ENCODE measurements at regions not wholly inside any gene's neighbourhood (a gene's known extent, or its start where the extent isn't known, plus 50 kb on each side); places are given as distances from the start of the nearest gene placed in this dataset.

DNA sequence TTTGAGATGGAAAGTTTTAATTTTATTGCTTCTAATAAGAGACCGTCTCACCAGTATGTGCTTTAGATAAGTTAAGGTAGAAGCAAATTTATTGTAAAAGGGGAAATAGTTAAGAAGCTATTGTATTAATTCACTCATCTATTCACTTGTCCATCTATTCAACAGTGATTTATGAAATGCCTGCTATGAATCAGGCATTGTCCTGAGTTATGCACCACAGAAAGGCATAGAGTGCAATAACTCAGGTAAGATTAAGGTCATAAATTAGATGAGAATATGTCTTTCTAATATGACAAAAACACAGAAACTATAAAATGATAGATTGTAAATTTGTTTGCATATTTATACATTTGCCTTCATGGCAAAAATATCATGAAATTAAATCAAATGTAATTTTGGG lies 379.3 kb upstream of the PCDH15 start:
- DNase-seq (ENCODE audit: low read depth in 1 of 2, low spot score in 1 of 2) = no peak
- TF ChIP-seq SPI1 (IDR thresholded peaks at IDR 0.05; ENCODE audit: borderline replicate concordance, low read depth) (no peak), POLR2AphosphoS5 (IDR thresholded peaks at IDR 0.05; ENCODE audit: low read depth) (no peak), GABPA (IDR thresholded peaks at IDR 0.05; ENCODE audit: low read depth) (no peak)
- TF ChIP-seq, protein P1, sequence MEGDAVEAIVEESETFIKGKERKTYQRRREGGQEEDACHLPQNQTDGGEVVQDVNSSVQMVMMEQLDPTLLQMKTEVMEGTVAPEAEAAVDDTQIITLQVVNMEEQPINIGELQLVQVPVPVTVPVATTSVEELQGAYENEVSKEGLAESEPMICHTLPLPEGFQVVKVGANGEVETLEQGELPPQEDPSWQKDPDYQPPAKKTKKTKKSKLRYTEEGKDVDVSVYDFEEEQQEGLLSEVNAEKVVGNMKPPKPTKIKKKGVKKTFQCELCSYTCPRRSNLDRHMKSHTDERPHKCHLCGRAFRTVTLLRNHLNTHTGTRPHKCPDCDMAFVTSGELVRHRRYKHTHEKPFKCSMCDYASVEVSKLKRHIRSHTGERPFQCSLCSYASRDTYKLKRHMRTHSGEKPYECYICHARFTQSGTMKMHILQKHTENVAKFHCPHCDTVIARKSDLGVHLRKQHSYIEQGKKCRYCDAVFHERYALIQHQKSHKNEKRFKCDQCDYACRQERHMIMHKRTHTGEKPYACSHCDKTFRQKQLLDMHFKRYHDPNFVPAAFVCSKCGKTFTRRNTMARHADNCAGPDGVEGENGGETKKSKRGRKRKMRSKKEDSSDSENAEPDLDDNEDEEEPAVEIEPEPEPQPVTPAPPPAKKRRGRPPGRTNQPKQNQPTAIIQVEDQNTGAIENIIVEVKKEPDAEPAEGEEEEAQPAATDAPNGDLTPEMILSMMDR (IDR thresholded peaks at IDR 0.05; ENCODE audit: insufficient read depth, low read length) = no peak
- TF ChIP-seq, protein P2, sequence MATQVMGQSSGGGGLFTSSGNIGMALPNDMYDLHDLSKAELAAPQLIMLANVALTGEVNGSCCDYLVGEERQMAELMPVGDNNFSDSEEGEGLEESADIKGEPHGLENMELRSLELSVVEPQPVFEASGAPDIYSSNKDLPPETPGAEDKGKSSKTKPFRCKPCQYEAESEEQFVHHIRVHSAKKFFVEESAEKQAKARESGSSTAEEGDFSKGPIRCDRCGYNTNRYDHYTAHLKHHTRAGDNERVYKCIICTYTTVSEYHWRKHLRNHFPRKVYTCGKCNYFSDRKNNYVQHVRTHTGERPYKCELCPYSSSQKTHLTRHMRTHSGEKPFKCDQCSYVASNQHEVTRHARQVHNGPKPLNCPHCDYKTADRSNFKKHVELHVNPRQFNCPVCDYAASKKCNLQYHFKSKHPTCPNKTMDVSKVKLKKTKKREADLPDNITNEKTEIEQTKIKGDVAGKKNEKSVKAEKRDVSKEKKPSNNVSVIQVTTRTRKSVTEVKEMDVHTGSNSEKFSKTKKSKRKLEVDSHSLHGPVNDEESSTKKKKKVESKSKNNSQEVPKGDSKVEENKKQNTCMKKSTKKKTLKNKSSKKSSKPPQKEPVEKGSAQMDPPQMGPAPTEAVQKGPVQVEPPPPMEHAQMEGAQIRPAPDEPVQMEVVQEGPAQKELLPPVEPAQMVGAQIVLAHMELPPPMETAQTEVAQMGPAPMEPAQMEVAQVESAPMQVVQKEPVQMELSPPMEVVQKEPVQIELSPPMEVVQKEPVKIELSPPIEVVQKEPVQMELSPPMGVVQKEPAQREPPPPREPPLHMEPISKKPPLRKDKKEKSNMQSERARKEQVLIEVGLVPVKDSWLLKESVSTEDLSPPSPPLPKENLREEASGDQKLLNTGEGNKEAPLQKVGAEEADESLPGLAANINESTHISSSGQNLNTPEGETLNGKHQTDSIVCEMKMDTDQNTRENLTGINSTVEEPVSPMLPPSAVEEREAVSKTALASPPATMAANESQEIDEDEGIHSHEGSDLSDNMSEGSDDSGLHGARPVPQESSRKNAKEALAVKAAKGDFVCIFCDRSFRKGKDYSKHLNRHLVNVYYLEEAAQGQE (IDR thresholded peaks at IDR 0.05; ENCODE audit: insufficient replicate concordance, low read depth) = no peak
- H3K27ac ChIP-seq (replicated peaks) = no peak overlapping the region
- H3K4me3 ChIP-seq (replicated peaks; ENCODE audit: insufficient read depth, low read length) = no peak overlapping the region
- H3K27me3 ChIP-seq (ENCODE audit: insufficient read depth, poor library complexity, severe bottlenecking) = no peaks in the 10 kb centered on the region

DNA sequence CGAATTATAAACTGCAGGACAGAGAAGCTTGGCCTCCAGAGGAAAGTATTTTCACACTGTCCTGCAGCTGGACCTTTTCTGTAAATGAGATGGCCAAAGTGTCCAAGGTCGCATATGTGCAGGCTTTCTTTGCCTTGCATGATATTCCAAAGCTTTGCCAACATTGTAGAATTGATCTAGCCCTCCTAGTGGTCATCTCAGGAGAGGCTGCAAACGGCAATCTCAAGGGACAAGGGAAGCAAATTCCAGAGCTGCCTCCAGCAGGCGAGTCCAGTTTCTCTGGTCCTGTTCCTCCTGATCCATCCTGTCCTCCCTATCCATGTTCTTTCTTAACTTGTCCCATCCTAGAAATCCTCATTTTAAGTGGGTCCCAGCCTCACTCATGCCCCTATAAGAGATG lies 373.4 kb upstream of the PCDH15 start:
- DNase-seq (ENCODE audit: low read depth in 1 of 2, low spot score in 1 of 2) = no peak
- TF ChIP-seq, protein P1 (IDR thresholded peaks at IDR 0.05; ENCODE audit: insufficient read depth, low read length) = no peak
- TF ChIP-seq SPI1 (IDR thresholded peaks at IDR 0.05; ENCODE audit: borderline replicate concordance, low read depth) (no peak), GABPA (IDR thresholded peaks at IDR 0.05; ENCODE audit: low read depth) (no peak), POLR2AphosphoS5 (IDR thresholded peaks at IDR 0.05; ENCODE audit: low read depth) (no peak)
- TF ChIP-seq, protein P2 (IDR thresholded peaks at IDR 0.05; ENCODE audit: insufficient replicate concordance, low read depth) = no peak
- Histone ChIP-seq H3K27me3 (ENCODE audit: insufficient read depth, poor library complexity, severe bottlenecking) (no peaks in the 10 kb centered on the region), H3K27ac (replicated peaks) (no peak overlapping the region), H3K4me3 (replicated peaks; ENCODE audit: insufficient read depth, low read length) (no peak overlapping the region)

DNA sequence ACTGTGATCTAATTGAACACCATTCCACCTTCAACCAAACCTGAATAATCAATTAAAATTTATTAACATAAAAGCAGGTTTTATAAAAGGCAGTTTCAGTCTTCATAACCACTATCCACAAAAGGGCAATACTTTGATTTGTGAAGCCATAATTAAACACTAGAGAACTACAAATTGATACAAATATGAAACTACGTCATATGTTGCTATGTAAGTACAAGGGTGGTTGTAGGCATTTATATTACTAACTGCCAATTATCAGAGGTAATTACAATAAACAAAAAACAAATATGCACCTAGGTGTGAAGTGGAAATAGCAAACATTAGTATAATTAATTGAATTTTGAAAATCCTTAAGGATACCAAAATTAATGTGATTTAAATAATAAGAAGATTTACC lies 368.5 kb upstream of the PCDH15 start:
- no peaks in the 10 kb centered on the region for H3K27me3 ChIP-seq (ENCODE audit: insufficient read depth, poor library complexity, severe bottlenecking)
- no peak overlapping the region for H3K4me3 ChIP-seq (replicated peaks; ENCODE audit: insufficient read depth, low read length)
- TF ChIP-seq, protein P1 (IDR thresholded peaks at IDR 0.05; ENCODE audit: insufficient read depth, low read length) = no peak
- TF ChIP-seq, protein P2 (IDR thresholded peaks at IDR 0.05; ENCODE audit: insufficient replicate concordance, low read depth) = no peak
- H3K27ac ChIP-seq (replicated peaks) = no peak overlapping the region
- no peak for DNase-seq (ENCODE audit: low read depth in 1 of 2, low spot score in 1 of 2)

Data from HL-60 (cell line).